H1 (cell line): ENCODE measurements at regions not wholly inside any gene's neighbourhood (a gene's known extent, or its start where the extent isn't known, plus 50 kb on each side); places are given as distances from the start of the nearest gene placed in this dataset.

Experiments used
- CTCF ChIA-PET: fragments of 300-600 bp; sonication (Branson Sonifier 250); formaldehyde crosslinking; loops from one replicate; lab custom pipeline; 2021; ENCODE audit not compliant: partially characterized antibody; lab: Charles Lee
- POLR2A ChIA-PET: fragments of 300-600 bp; sonication (Branson Sonifier 250); formaldehyde crosslinking; loops from one replicate; lab custom pipeline; 2021; ENCODE audit warnings: inconsistent platforms; ENCODE audit not compliant: partially characterized antibody; lab: Charles Lee
- DNase-seq, 2 experiments: peaks; one replicate each; pipeline versions ENCODE4 v3.0.0 to v3.0.0-alpha.2; 2010 to 2022; ENCODE audit warnings: low spot score in 2 of 2, low read depth in 1 of 2, mixed read lengths in 1 of 2
- FAIRE-seq: peaks from 2 replicates; lab custom pipeline; 2011; peaks lifted over from hg19 to GRCh38; lab: Jason Lieb, UNC
- H2AFZ ChIP-seq: 2 replicates; pipeline ENCODE4 v1.8.1; 2012; ENCODE audit warnings: low read length, inconsistent platforms
- H2AK5ac ChIP-seq: 2 replicates; pipeline ENCODE4 v1.6.1; 2013; ENCODE audit warnings: low read depth, low read length
- H2BK120ac ChIP-seq: replicated peaks from 2 replicates; pipeline ENCODE3; 2013; ENCODE audit warnings: low read depth, low read length, inconsistent platforms
- H2BK12ac ChIP-seq: 2 replicates; pipeline ENCODE4 v1.6.1; 2013; ENCODE audit warnings: low read depth, low read length
- H2BK15ac ChIP-seq: 2 replicates; pipeline ENCODE4 v1.6.1; 2013; ENCODE audit warnings: low read length
- H2BK20ac ChIP-seq: 2 replicates; pipeline ENCODE4 v1.6.1; 2013; ENCODE audit warnings: low read length
- H2BK5ac ChIP-seq: 2 replicates; pipeline ENCODE4 v1.6.1; 2013; ENCODE audit warnings: low read depth, low read length
- H3K14ac ChIP-seq: 2 replicates; pipeline ENCODE4 v1.6.1; 2013; ENCODE audit warnings: inconsistent platforms; ENCODE audit not compliant: insufficient read length
- H3K18ac ChIP-seq: 2 replicates; pipeline ENCODE4 v1.6.1; 2013; ENCODE audit warnings: low read length; ENCODE audit errors: extremely low read depth
- H3K23ac ChIP-seq: 2 replicates; pipeline ENCODE4 v1.6.1; 2013; ENCODE audit warnings: inconsistent platforms; ENCODE audit not compliant: insufficient read length
- H3K23me2 ChIP-seq: 2 replicates; pipeline ENCODE4 v1.6.1; 2013; ENCODE audit warnings: low read depth, low read length
- H3K27ac ChIP-seq: 2 replicates; pipeline ENCODE4 v1.6.1; 2011; ENCODE audit warnings: low read depth, low read length, inconsistent platforms
- H3K27me3 ChIP-seq, 4 experiments: replicated peaks in 1 of 4; 1 replicate in 1 of 4; 2 replicates in 3 of 4; pipeline versions ENCODE4 v1.6.1 to v1.8.1; 2011 to 2013; ENCODE audit warnings: low read length in 3 of 4, mild to moderate bottlenecking in 3 of 4, inconsistent platforms in 2 of 4, mixed read lengths in 2 of 4, moderate library complexity in 1 of 4; ENCODE audit not compliant: control insufficient read depth in 3 of 4, insufficient read depth in 3 of 4; ENCODE audit errors: extremely low read depth in 1 of 4
- H3K36me3 ChIP-seq, 4 experiments: 2 replicates each; pipeline versions ENCODE4 v1.6.1 to v1.8.1; 2011 to 2013; ENCODE audit warnings: mild to moderate bottlenecking in 4 of 4, low read length in 3 of 4, moderate library complexity in 2 of 4, control low read depth in 1 of 4, inconsistent platforms in 1 of 4; ENCODE audit not compliant: insufficient read depth in 4 of 4, control insufficient read depth in 2 of 4
- H3K4ac ChIP-seq: replicated peaks from 2 replicates; pipeline ENCODE3; 2013; ENCODE audit warnings: low read length, low read depth, mixed read lengths, inconsistent platforms; ENCODE audit not compliant: insufficient read length
- H3K4me1 ChIP-seq, 4 experiments: replicated peaks in 1 of 4; 1 replicate in 1 of 4; 2 replicates in 3 of 4; pipeline versions ENCODE4 v1.6.1 to v1.8.1; 2011 to 2013; ENCODE audit warnings: low read length in 3 of 4, inconsistent platforms in 2 of 4, mixed read lengths in 1 of 4; ENCODE audit not compliant: insufficient read depth in 4 of 4, control insufficient read depth in 3 of 4
- H3K4me2 ChIP-seq, 2 experiments: 2 replicates each; pipeline versions ENCODE4 v1.6.1 to v1.8.1; 2011 to 2013; ENCODE audit warnings: low read depth in 2 of 2, low read length in 2 of 2, control low read depth in 1 of 2, inconsistent platforms in 1 of 2, mild to moderate bottlenecking in 1 of 2; ENCODE audit not compliant: insufficient read depth in 1 of 2
- H3K4me3 ChIP-seq, 4 experiments: fragments of 200-600, 300-600 bp in 1 of 4; sonication (generic), shearing (Covaris generic), sonication (Bioruptor Twin) in 1 of 4; 2 replicates each; pipeline versions ENCODE4 v1.5.1 to v1.8.1; 2011 to 2016; ENCODE audit warnings: low read length in 4 of 4, low read depth in 3 of 4, control low read depth in 2 of 4, inconsistent platforms in 2 of 4, mild to moderate bottlenecking in 2 of 4, mixed read lengths in 1 of 4, moderate library complexity in 1 of 4; ENCODE audit not compliant: insufficient read depth in 2 of 4; ENCODE audit errors: extremely low read depth in 1 of 4
- H3K56ac ChIP-seq: replicated peaks from 2 replicates; pipeline ENCODE3; 2013; ENCODE audit warnings: low read depth, mild to moderate bottlenecking, mixed read lengths, low read length, inconsistent platforms; ENCODE audit not compliant: insufficient read length
- H3K79me1 ChIP-seq: 2 replicates; pipeline ENCODE4 v1.6.1; 2013; ENCODE audit warnings: low read depth, low read length, control low read depth
- H3K79me2 ChIP-seq, 2 experiments: 2 replicates each; pipeline versions ENCODE4 v1.6.1 to v1.8.1; 2012 to 2013; ENCODE audit warnings: low read length in 2 of 2, mild to moderate bottlenecking in 2 of 2, inconsistent platforms in 1 of 2; ENCODE audit not compliant: insufficient read depth in 2 of 2, control insufficient read depth in 1 of 2
- H3K9ac ChIP-seq, 4 experiments: replicated peaks in 1 of 4; 1 replicate in 1 of 4; 2 replicates in 3 of 4; pipeline versions ENCODE4 v1.6.1 to v1.8.1; 2011 to 2013; ENCODE audit warnings: low read depth in 3 of 4, low read length in 3 of 4, control low read depth in 2 of 4, mild to moderate bottlenecking in 2 of 4, moderate library complexity in 2 of 4, inconsistent platforms in 1 of 4; ENCODE audit errors: extremely low read depth in 1 of 4
- H3K9me3 ChIP-seq, 2 experiments: 2 replicates each; pipeline versions ENCODE4 v1.6.1 to v1.8.1; 2012 to 2013; ENCODE audit warnings: mild to moderate bottlenecking in 2 of 2, moderate library complexity in 2 of 2, control low read depth in 1 of 2, inconsistent platforms in 1 of 2, low read depth in 1 of 2, low read length in 1 of 2, mixed read lengths in 1 of 2; ENCODE audit not compliant: insufficient read depth in 2 of 2
- H4K20me1 ChIP-seq, 2 experiments: replicated peaks in 1 of 2; 2 replicates each; pipeline versions ENCODE3 to v1.8.1; 2011 to 2013; ENCODE audit warnings: inconsistent platforms in 2 of 2, low read length in 2 of 2, mild to moderate bottlenecking in 1 of 2; ENCODE audit not compliant: insufficient read depth in 2 of 2, control insufficient read depth in 1 of 2
- H4K5ac ChIP-seq: 2 replicates; pipeline ENCODE4 v1.6.1; 2013; ENCODE audit warnings: low read length, low read depth, mixed read lengths, inconsistent platforms; ENCODE audit not compliant: insufficient read length
- H4K8ac ChIP-seq: 2 replicates; pipeline ENCODE4 v1.8.0; 2013; ENCODE audit warnings: mild to moderate bottlenecking, moderate library complexity, low read length, inconsistent platforms; ENCODE audit not compliant: insufficient read depth; ENCODE audit errors: extremely low read depth
- H4K91ac ChIP-seq: replicated peaks from 2 replicates; pipeline ENCODE3; 2013; ENCODE audit warnings: low read length, mixed read lengths, inconsistent platforms; ENCODE audit not compliant: insufficient read length
- FOSL1 ChIP-seq: IDR thresholded peaks from 2 replicates; pipeline ENCODE4 v1.6.1; 2011; ENCODE audit warnings: mild to moderate bottlenecking, low read depth, low read length, moderate library complexity; ENCODE audit not compliant: insufficient read depth
- GTF2F1 ChIP-seq: IDR thresholded peaks from 2 replicates; pipeline ENCODE4 v1.6.1; 2012; ENCODE audit warnings: low read depth, low read length, improper control_type of control experiment, borderline replicate concordance
- KDM4A ChIP-seq: IDR thresholded peaks from one replicate; pipeline ENCODE4 v1.7.1; 2012; ENCODE audit warnings: low read depth, mild to moderate bottlenecking, moderate library complexity, low read length, inconsistent platforms; ENCODE audit not compliant: severe bottlenecking
- POLR2A ChIP-seq, 2 experiments: IDR thresholded peaks; 1 replicate in 1 of 2; 2 replicates in 1 of 2; pipeline ENCODE4 v1.6.1; 2011; ENCODE audit warnings: low read depth in 2 of 2, low read length in 2 of 2, mild to moderate bottlenecking in 2 of 2; ENCODE audit errors: control extremely low read depth in 1 of 2
- RXRA ChIP-seq: IDR thresholded peaks from 2 replicates; pipeline ENCODE4 v1.6.1; 2011; ENCODE audit warnings: low read depth, mild to moderate bottlenecking, low read length, moderate library complexity; ENCODE audit not compliant: insufficient read depth
- SAP30 ChIP-seq: fragments of 300-600 bp; sonication (generic); IDR thresholded peaks from 2 replicates; pipeline ENCODE4 v1.7.1; 2012; ENCODE audit warnings: low read length, moderate library complexity, mild to moderate bottlenecking, inconsistent platforms; ENCODE audit not compliant: insufficient read depth, insufficient replicate concordance
- SRF ChIP-seq: IDR thresholded peaks from 2 replicates; pipeline ENCODE4 v1.6.1; 2011; ENCODE audit warnings: mild to moderate bottlenecking, low read depth, low read length, moderate library complexity
- TAF1 ChIP-seq: IDR thresholded peaks from 2 replicates; pipeline ENCODE4 v1.6.1; 2011; ENCODE audit warnings: mild to moderate bottlenecking, low read depth, low read length
- WGBS, 2 experiments: shearing (Covaris generic) in 1 of 2; methylation state at CpG; one replicate each; pipeline versions ENCODE4 v1.1.6 to v1.1.7; 2013 to 2015; ENCODE audit warnings: low lambda C conversion rate in 2 of 2, mixed read lengths in 2 of 2, inconsistent platforms in 1 of 2, low coverage in 1 of 2, missing lambda C conversion rate in 1 of 2; ENCODE audit not compliant: insufficient replicate concordance in 2 of 2, insufficient coverage in 1 of 2, insufficient read length in 1 of 2; ENCODE audit errors: extremely low coverage in 1 of 2, missing lambda C conversion rate in 1 of 2; 5-methylcytosine and 5-hydroxymethylcytosine counted together
- TF ChIP-seq, protein P1 (sequence below), 3 experiments: IDR thresholded peaks; 1 replicate in 2 of 3; 2 replicates in 1 of 3; pipeline versions ENCODE4 v1.5.1 to v1.6.1; 2011; ENCODE audit warnings: low read length in 3 of 3, mild to moderate bottlenecking in 3 of 3, inconsistent platforms in 2 of 3, low read depth in 1 of 3, moderate library complexity in 1 of 3; ENCODE audit not compliant: insufficient read depth in 1 of 3; ENCODE audit errors: control extremely low read depth in 1 of 3

DNA sequence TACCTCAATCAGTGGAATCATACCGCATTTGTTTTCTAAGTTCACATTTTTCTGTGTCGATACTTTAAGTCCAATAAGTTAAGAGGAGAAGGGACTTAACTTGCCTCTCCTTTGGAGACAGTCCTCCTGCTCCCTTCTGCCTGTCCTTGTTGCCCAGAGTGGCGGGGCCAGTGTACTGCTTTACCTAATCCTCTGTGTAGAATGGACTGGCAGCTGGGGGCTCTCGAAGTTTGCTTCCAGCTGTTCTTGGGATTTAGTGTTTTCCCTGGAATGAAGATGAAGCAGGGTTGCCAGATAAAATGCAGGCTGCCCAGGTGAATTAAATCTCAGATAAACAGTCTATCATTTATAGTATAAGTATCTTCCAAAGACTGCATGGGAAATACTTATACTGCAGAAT lies 287.6 kb upstream of the C2CD4B start:
- Histone ChIP-seq H4K20me1 (no peaks in the 10 kb centered on the region), H2BK12ac (no peak overlapping the region), H3K23ac (no peak overlapping the region), H3K4me1 (peaks cover 5 to 23% (median 11%) of the 10 kb centered on the region in 4 experiments), H4K5ac (no peak overlapping the region), H3K9me3 (no peaks in the 10 kb centered on the region), H3K9ac (no peak overlapping the region), H2BK120ac (no peak overlapping the region), H3K79me2 (no peaks in the 10 kb centered on the region), H3K14ac (no peak overlapping the region), H3K4me3 (no peak overlapping the region), H4K91ac (no peak overlapping the region), H2BK5ac (no peak overlapping the region), H3K18ac (no peak overlapping the region), H2AFZ (no peak overlapping the region), H3K4ac (no peak overlapping the region), H3K36me3 (no peaks in the 10 kb centered on the region), H2AK5ac (no peak overlapping the region), H3K27me3 (no peaks in the 10 kb centered on the region; a peak in 2 of 7 replicates), H3K56ac (no peak overlapping the region), H3K23me2 (no peaks in the 10 kb centered on the region; the same call in 1 of the 2 replicates), H4K8ac (no peak overlapping the region), H3K4me2 (peak overlapping the region; percentile 36 to 47; a peak in 2 of 4 replicates), H2BK15ac (no peak overlapping the region), H3K27ac (no peak overlapping the region), H3K79me1 (peaks cover 2% of the 10 kb centered on the region), H2BK20ac (no peak overlapping the region)
- DNase-seq = no peak
- ChIA-PET CTCF (interaction anchor here (0.7 to 1.2 kb wide), 2 partner anchors 68 to 289 kb away, joined by 3 read pairs; no protein-coding TSS in a partner anchor), POLR2A (no interaction called here)
- peak; percentile 36 for FAIRE-seq
- 74% methylated on average over 4 of the region's 4 CpGs; no CpG with 5 or more reads in 1 of the 2 experiments for WGBS, 2 experiments
- TF ChIP-seq GTF2F1 (no peak), KDM4A (no peak), SRF (no peak), POLR2A (IDR thresholded peaks at IDR 0.05; ENCODE audit: control extremely low read depth in 1 of 2, low read depth in 2 of 2, low read length in 2 of 2) (no peak), TAF1 (no peak), SAP30 (no peak), FOSL1 (no peak), RXRA (no peak)
- TF ChIP-seq, protein P1, sequence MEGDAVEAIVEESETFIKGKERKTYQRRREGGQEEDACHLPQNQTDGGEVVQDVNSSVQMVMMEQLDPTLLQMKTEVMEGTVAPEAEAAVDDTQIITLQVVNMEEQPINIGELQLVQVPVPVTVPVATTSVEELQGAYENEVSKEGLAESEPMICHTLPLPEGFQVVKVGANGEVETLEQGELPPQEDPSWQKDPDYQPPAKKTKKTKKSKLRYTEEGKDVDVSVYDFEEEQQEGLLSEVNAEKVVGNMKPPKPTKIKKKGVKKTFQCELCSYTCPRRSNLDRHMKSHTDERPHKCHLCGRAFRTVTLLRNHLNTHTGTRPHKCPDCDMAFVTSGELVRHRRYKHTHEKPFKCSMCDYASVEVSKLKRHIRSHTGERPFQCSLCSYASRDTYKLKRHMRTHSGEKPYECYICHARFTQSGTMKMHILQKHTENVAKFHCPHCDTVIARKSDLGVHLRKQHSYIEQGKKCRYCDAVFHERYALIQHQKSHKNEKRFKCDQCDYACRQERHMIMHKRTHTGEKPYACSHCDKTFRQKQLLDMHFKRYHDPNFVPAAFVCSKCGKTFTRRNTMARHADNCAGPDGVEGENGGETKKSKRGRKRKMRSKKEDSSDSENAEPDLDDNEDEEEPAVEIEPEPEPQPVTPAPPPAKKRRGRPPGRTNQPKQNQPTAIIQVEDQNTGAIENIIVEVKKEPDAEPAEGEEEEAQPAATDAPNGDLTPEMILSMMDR (IDR thresholded peaks at IDR 0.05; ENCODE audit: control extremely low read depth in 1 of 3, insufficient read depth in 1 of 3, low read depth in 1 of 3, low read length in 3 of 3) = no peak
